ENCODE measurements at regions not wholly inside any gene's neighbourhood (a gene's known extent, or its start where the extent isn't known, plus 50 kb on each side); places are given as distances from the start of the nearest gene placed in this dataset.
A peak's percentile ranks its signal among the peaks of the same experiment; 100 is the strongest.

- Histone ChIP-seq H3K4me2 (ENCODE audit: low read length) (no peak overlapping the region), H3K36me3 (ENCODE audit: insufficient read depth, low read length) (no peaks in the 10 kb centered on the region), H4K20me1 (ENCODE audit: insufficient read depth) (no peaks in the 10 kb centered on the region), H3K4me3 (ENCODE audit: low read length) (no peak overlapping the region), H3K27ac (ENCODE audit: low read length) (no peak overlapping the region), H2AFZ (ENCODE audit: low read depth, low read length) (no peak overlapping the region), H3K9me3 (ENCODE audit: low read length) (no peaks in the 10 kb centered on the region), H3F3A (ENCODE audit: insufficient read depth, low read length, poor library complexity, severe bottlenecking) (no peaks in the 10 kb centered on the region), H3K9me2 (ENCODE audit: insufficient read depth, low read length) (no peaks in the 10 kb centered on the region), H3K9ac (ENCODE audit: low read length) (no peak overlapping the region), H3K27me3 (ENCODE audit: insufficient read depth, low read depth, low read length) (no peaks in the 10 kb centered on the region), H3K79me2 (replicated peaks; ENCODE audit: insufficient read depth, low read length) (no peaks in the 10 kb centered on the region)
- no peak for TF ChIP-seq EZH2 (IDR thresholded peaks at IDR 0.05; ENCODE audit: borderline replicate concordance, insufficient read depth, low read length, poor library complexity, severe bottlenecking)
- TF ChIP-seq POLR2AphosphoS5 (IDR thresholded peaks at IDR 0.05) = no peak
- TF ChIP-seq CTCF (IDR thresholded peaks at IDR 0.05; ENCODE audit: poor library complexity, severe bottlenecking) = peak; percentile 68
- no peak for TF ChIP-seq REST (IDR thresholded peaks at IDR 0.05; ENCODE audit: borderline replicate concordance)
- TF ChIP-seq MXI1 (conservative IDR thresholded peaks at IDR 0.05; ENCODE audit: poor library complexity, severe bottlenecking) = no peak
- TF ChIP-seq EP300 (conservative IDR thresholded peaks at IDR 0.05; ENCODE audit: poor library complexity, severe bottlenecking) = no peak
- no peak for TF ChIP-seq TAF1 (IDR thresholded peaks at IDR 0.05; ENCODE audit: low read depth)
- TF ChIP-seq RAD21 (conservative IDR thresholded peaks at IDR 0.05) = peak; percentile 52
- TF ChIP-seq SMC3 (conservative IDR thresholded peaks at IDR 0.05; ENCODE audit: poor library complexity) = peak; percentile 46
These were observed 105.7 kb upstream of the GAREM1 start for GRCh38 chr18:32576296-32576916.

GRCh38 chr18:32566960-32567359 is 96.3 kb upstream of the GAREM1 start:
- Histone ChIP-seq H3K27ac (ENCODE audit: low read length) (no peak overlapping the region), H3F3A (ENCODE audit: insufficient read depth, low read length, poor library complexity, severe bottlenecking) (no peaks in the 10 kb centered on the region)

More at GRCh38 chr18:32566960-32567359, 96.3 kb upstream of the GAREM1 start:
- Histone ChIP-seq H3K27me3 (ENCODE audit: insufficient read depth, low read depth, low read length) (no peaks in the 10 kb centered on the region), H3K9me2 (ENCODE audit: insufficient read depth, low read length) (no peaks in the 10 kb centered on the region), H3K9me3 (ENCODE audit: low read length) (no peaks in the 10 kb centered on the region), H3K4me2 (ENCODE audit: low read length) (no peak overlapping the region), H3K4me3 (ENCODE audit: low read length) (no peak overlapping the region), H3K9ac (ENCODE audit: low read length) (no peak overlapping the region), H4K20me1 (ENCODE audit: insufficient read depth) (no peaks in the 10 kb centered on the region), H3K36me3 (ENCODE audit: insufficient read depth, low read length) (no peaks in the 10 kb centered on the region), H3K79me2 (replicated peaks; ENCODE audit: insufficient read depth, low read length) (no peaks in the 10 kb centered on the region), H2AFZ (ENCODE audit: low read depth, low read length) (no peak overlapping the region)
- TF ChIP-seq TAF1 (IDR thresholded peaks at IDR 0.05; ENCODE audit: low read depth) (no peak), EP300 (conservative IDR thresholded peaks at IDR 0.05; ENCODE audit: poor library complexity, severe bottlenecking) (no peak), RAD21 (conservative IDR thresholded peaks at IDR 0.05) (no peak), SMC3 (conservative IDR thresholded peaks at IDR 0.05; ENCODE audit: poor library complexity) (no peak), REST (IDR thresholded peaks at IDR 0.05; ENCODE audit: borderline replicate concordance) (no peak)

Measured in neural cell (in vitro differentiated cells).